HCT116 (cell line): ENCODE measurements at regions not wholly inside any gene's neighbourhood (a gene's known extent, or its start where the extent isn't known, plus 50 kb on each side); places are given as distances from the start of the nearest gene placed in this dataset.

Source experiments
- ATAC-seq: fragments of 200-7000 bp; cut with Tn5 transposase; 2 replicates; pipeline ENCODE4 v1.9.1; 2020; ENCODE audit warnings: mild to moderate bottlenecking, moderate library complexity
- BruUV-seq: library from RNA; stranded (reverse); fragments of 400-500 nt; replicated peaks from 2 replicates; lab custom pipeline; 2021; lab: Mats Ljungman, UMichigan
- CTCF ChIA-PET: fragments of 300-600 bp; sonication (Branson Sonifier 250); formaldehyde crosslinking; loops from one replicate; lab custom pipeline; 2021; ENCODE audit warnings: antibody characterized with exemption; lab: Charles Lee
- POLR2A ChIA-PET: fragments of 300-600, 350-600 bp; sonication (Branson Sonifier 250); formaldehyde crosslinking; loops from one replicate; lab custom pipeline; 2021; ENCODE audit warnings: antibody characterized with exemption; lab: Charles Lee
- RAD21 ChIA-PET, 2 experiments: fragments of 300-600 bp; sonication (Branson Sonifier 250); formaldehyde crosslinking; loops; one replicate each; lab custom pipeline; 2023; ENCODE audit warnings: low total read pairs in 2 of 2; ENCODE audit not compliant: uncharacterized antibody in 2 of 2, unreplicated experiment in 2 of 2, low non-redundant PET in 1 of 2; lab: Charles Lee
- DNase-seq: peaks from one replicate; pipeline ENCODE4 v3.0.0-alpha.2; 2010; ENCODE audit warnings: low read depth, low spot score
- H2AFZ ChIP-seq: fragments of 200-600 bp; shearing (Covaris generic), sonication (generic); 2 replicates; pipeline ENCODE4 v1.6.1; 2017; ENCODE audit warnings: low read depth, mixed run types, mixed read lengths, antibody characterized with exemption, low read length; ENCODE audit not compliant: poor library complexity, severe bottlenecking
- H3K27ac ChIP-seq: 2 replicates; pipeline ENCODE4 v1.5.1; 2012; ENCODE audit warnings: low read depth, low read length
- H3K27me3 ChIP-seq: fragments of 200-600 bp; sonication (generic); 2 replicates; pipeline ENCODE4 v1.6.1; 2016; ENCODE audit warnings: mixed run types, low read length, mixed read lengths; ENCODE audit not compliant: insufficient read depth
- H3K36me3 ChIP-seq, 2 experiments: fragments of 200-500 bp in 1 of 2; fragments of 200-600 bp in 1 of 2; sonication (Bioruptor generic) in 1 of 2; sonication (generic) in 1 of 2; 2 replicates each; pipeline versions ENCODE4 v1.5.1 to v1.6.1; 2014 to 2016; ENCODE audit warnings: low read length in 2 of 2, inconsistent platforms in 1 of 2, mixed read lengths in 1 of 2, mixed run types in 1 of 2; ENCODE audit not compliant: insufficient read depth in 2 of 2, control insufficient read depth in 1 of 2
- H3K4me1 ChIP-seq, 2 experiments: fragments of 200-600 bp in 1 of 2; sonication (generic) in 1 of 2; 2 replicates each; pipeline versions ENCODE4 v1.5.1 to v1.6.1; 2012 to 2017; ENCODE audit warnings: low read length in 2 of 2, inconsistent platforms in 1 of 2, mild to moderate bottlenecking in 1 of 2, mixed read lengths in 1 of 2, mixed run types in 1 of 2, moderate library complexity in 1 of 2; ENCODE audit not compliant: insufficient read depth in 2 of 2, control insufficient read depth in 1 of 2
- H3K4me2 ChIP-seq: fragments of 200-600 bp; sonication (generic); 2 replicates; pipeline ENCODE4 v1.6.1; 2017; ENCODE audit warnings: mixed run types, low read length, mixed read lengths
- H3K4me3 ChIP-seq, 2 experiments: fragments of 200-600 bp in 1 of 2; sonication (generic) in 1 of 2; replicated peaks in 1 of 2; 2 replicates each; pipeline ENCODE4 v1.5.1; 2011 to 2016; ENCODE audit warnings: low read length in 2 of 2, control low read depth in 1 of 2, low read depth in 1 of 2, mild to moderate bottlenecking in 1 of 2, mixed read lengths in 1 of 2, mixed run types in 1 of 2
- H3K79me2 ChIP-seq: fragments of 200-600 bp; sonication (generic); 2 replicates; pipeline ENCODE4 v1.6.1; 2017; ENCODE audit warnings: mild to moderate bottlenecking, mixed run types, low read length, moderate library complexity, mixed read lengths; ENCODE audit not compliant: insufficient read depth
- H3K9ac ChIP-seq: fragments of 200-600 bp; sonication (generic); 2 replicates; pipeline ENCODE4 v1.6.1; 2016; ENCODE audit warnings: low read length, mixed read lengths
- H3K9me2 ChIP-seq: fragments of 200-600 bp; sonication (generic), shearing (Covaris generic); 2 replicates; pipeline ENCODE4 v1.6.1; 2017; ENCODE audit warnings: mixed run types, mild to moderate bottlenecking, moderate library complexity; ENCODE audit not compliant: insufficient read depth
- H3K9me3 ChIP-seq, 2 experiments: fragments of 200-500 bp in 1 of 2; fragments of 200-600 bp in 1 of 2; sonication (Bioruptor generic) in 1 of 2; sonication (generic) in 1 of 2; 2 replicates each; pipeline ENCODE4 v1.6.1; 2014 to 2017; ENCODE audit warnings: low read length in 2 of 2, mixed read lengths in 2 of 2, inconsistent platforms in 1 of 2, low read depth in 1 of 2, mild to moderate bottlenecking in 1 of 2, mixed run types in 1 of 2, moderate library complexity in 1 of 2; ENCODE audit not compliant: control insufficient read depth in 1 of 2, insufficient read depth in 1 of 2
- H4K20me1 ChIP-seq: fragments of 200-600 bp; sonication (generic), shearing (Covaris generic); 2 replicates; pipeline ENCODE4 v1.6.1; 2017; ENCODE audit warnings: mixed run types, mild to moderate bottlenecking, moderate library complexity; ENCODE audit not compliant: insufficient read depth
- CBX3 ChIP-seq: IDR thresholded peaks from 2 replicates; pipeline ENCODE4 v1.6.1; 2012; ENCODE audit warnings: low read depth
- CEBPB ChIP-seq: IDR thresholded peaks from 2 replicates; pipeline ENCODE4 v1.6.1; 2012; ENCODE audit warnings: low read depth
- EGR1 ChIP-seq: IDR thresholded peaks from 2 replicates; pipeline ENCODE4 v1.6.1; 2012; ENCODE audit warnings: low read depth
- ELF1 ChIP-seq: IDR thresholded peaks from 2 replicates; pipeline ENCODE4 v1.6.1; 2012; ENCODE audit warnings: low read depth, borderline replicate concordance
- EZH2 ChIP-seq: fragments of 200-600 bp; sonication (generic); IDR thresholded peaks from 2 replicates; pipeline ENCODE4 v1.6.1; 2017; ENCODE audit warnings: antibody characterized with exemption, mixed run types
- EZH2phosphoT487 ChIP-seq: fragments of 200-600 bp; IDR thresholded peaks from 2 replicates; pipeline ENCODE4 v1.6.1; 2018; ENCODE audit warnings: antibody characterized with exemption, borderline replicate concordance
- FOSL1 ChIP-seq: IDR thresholded peaks from 2 replicates; pipeline ENCODE4 v1.6.1; 2012; ENCODE audit warnings: low read depth
- JUND ChIP-seq: IDR thresholded peaks from 2 replicates; pipeline ENCODE4 v1.6.1; 2012
- POLR2A ChIP-seq: IDR thresholded peaks from 2 replicates; pipeline ENCODE4 v1.7.0; 2011; ENCODE audit warnings: borderline replicate concordance; ENCODE audit not compliant: insufficient read depth, insufficient read length; ENCODE audit errors: extremely low read depth
- POLR2AphosphoS5 ChIP-seq: IDR thresholded peaks from 2 replicates; pipeline ENCODE4 v1.6.1; 2011; ENCODE audit warnings: mild to moderate bottlenecking, low read depth, low read length, moderate library complexity
- RAD21 ChIP-seq: IDR thresholded peaks from 2 replicates; pipeline ENCODE4 v1.6.1; 2012; ENCODE audit warnings: low read depth, mild to moderate bottlenecking
- SIN3A ChIP-seq: IDR thresholded peaks from 2 replicates; pipeline ENCODE4 v1.6.1; 2012; ENCODE audit warnings: low read depth
- SP1 ChIP-seq: IDR thresholded peaks from 2 replicates; pipeline ENCODE4 v1.6.1; 2012; ENCODE audit warnings: low read depth
- SRF ChIP-seq: IDR thresholded peaks from 2 replicates; pipeline ENCODE4 v1.6.1; 2012; ENCODE audit warnings: low read depth
- ZFX ChIP-seq: fragments of 450-650 bp; IDR thresholded peaks from 2 replicates; pipeline ENCODE4 v1.6.1; 2017
- intact Hi-C: fragments of 100-400 bp; cut with micrococcal nuclease; formaldehyde crosslinking; loops from 2 replicates; pipeline ENCODE4 v1.10.0; 2022
- TF ChIP-seq, protein P1 (sequence below): IDR thresholded peaks from 2 replicates; pipeline ENCODE4 v1.6.1; 2011; ENCODE audit warnings: mild to moderate bottlenecking, low read length, moderate library complexity; ENCODE audit not compliant: insufficient replicate concordance; ENCODE audit errors: extremely low read depth
- TF ChIP-seq, protein P2 (sequence below), 3 experiments: fragments of 200-600 bp in 1 of 3; sonication (generic) in 1 of 3; IDR thresholded peaks in 2 of 3; conservative IDR thresholded peaks in 1 of 3; 2 replicates each; pipeline ENCODE4 v1.5.1; 2012 to 2017; ENCODE audit warnings: low read depth in 2 of 3, low read length in 2 of 3, antibody characterized with exemption in 1 of 3, borderline replicate concordance in 1 of 3, control low read depth in 1 of 3, mild to moderate bottlenecking in 1 of 3, mixed read lengths in 1 of 3, mixed run types in 1 of 3, moderate library complexity in 1 of 3; ENCODE audit not compliant: insufficient read depth in 1 of 3
- TF ChIP-seq, protein P3 (sequence below): IDR thresholded peaks from 2 replicates; pipeline ENCODE4 v1.6.1; 2012; ENCODE audit warnings: low read depth
- TF ChIP-seq, protein P4 (sequence below): IDR thresholded peaks from 2 replicates; pipeline ENCODE4 v1.6.1; 2012

DNA sequence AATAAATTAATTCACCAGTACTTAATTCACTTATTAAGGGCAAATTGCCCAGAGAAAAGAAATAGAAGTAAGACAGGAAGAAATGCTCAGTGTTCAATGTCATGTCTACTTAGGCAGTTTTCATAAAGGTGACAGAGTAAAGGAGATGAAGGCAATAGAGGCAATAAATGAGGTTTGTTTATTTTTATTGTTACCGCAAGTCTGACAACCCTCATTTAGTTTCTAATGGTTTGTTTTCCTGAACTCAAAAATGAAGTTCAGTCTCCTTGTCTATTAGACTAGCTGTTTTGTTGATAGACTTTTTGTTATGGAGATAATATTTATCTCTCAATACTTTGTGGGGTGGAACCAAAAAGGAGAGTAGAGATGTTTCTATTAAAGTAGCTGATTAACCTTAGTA is 258.3 kb downstream of the C3orf38 start:
- Histone ChIP-seq H4K20me1 (no peaks in the 10 kb centered on the region), H3K4me1 (no peaks in the 10 kb centered on the region), H3K27me3 (no peaks in the 10 kb centered on the region), H3K4me3 (no peak overlapping the region), H3K9me2 (no peaks in the 10 kb centered on the region), H3K9ac (no peak overlapping the region), H2AFZ (no peak overlapping the region), H3K79me2 (no peaks in the 10 kb centered on the region), H3K4me2 (no peak overlapping the region), H3K9me3 (peaks cover 9 to 15% of the 10 kb centered on the region in 2 experiments; a peak in 2 of 4 replicates)
- ChIA-PET CTCF (no interaction called here), POLR2A (no interaction called here)
- no TSS peak for BruUV-seq
- DNase-seq (no peak), ATAC-seq (no peak)
- intact Hi-C loops = no loop called here
- TF ChIP-seq SP1 (no peak), FOSL1 (no peak), SIN3A (no peak), EGR1 (no peak), ELF1 (no peak), SRF (no peak), RAD21 (no peak), JUND (no peak), CEBPB (no peak), POLR2A (no peak), EZH2phosphoT487 (no peak), CBX3 (no peak), EZH2 (no peak), POLR2AphosphoS5 (no peak), ZFX (no peak)
- TF ChIP-seq, protein P1, sequence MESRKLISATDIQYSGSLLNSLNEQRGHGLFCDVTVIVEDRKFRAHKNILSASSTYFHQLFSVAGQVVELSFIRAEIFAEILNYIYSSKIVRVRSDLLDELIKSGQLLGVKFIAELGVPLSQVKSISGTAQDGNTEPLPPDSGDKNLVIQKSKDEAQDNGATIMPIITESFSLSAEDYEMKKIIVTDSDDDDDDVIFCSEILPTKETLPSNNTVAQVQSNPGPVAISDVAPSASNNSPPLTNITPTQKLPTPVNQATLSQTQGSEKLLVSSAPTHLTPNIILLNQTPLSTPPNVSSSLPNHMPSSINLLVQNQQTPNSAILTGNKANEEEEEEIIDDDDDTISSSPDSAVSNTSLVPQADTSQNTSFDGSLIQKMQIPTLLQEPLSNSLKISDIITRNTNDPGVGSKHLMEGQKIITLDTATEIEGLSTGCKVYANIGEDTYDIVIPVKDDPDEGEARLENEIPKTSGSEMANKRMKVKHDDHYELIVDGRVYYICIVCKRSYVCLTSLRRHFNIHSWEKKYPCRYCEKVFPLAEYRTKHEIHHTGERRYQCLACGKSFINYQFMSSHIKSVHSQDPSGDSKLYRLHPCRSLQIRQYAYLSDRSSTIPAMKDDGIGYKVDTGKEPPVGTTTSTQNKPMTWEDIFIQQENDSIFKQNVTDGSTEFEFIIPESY = no peak
- TF ChIP-seq, protein P2, sequence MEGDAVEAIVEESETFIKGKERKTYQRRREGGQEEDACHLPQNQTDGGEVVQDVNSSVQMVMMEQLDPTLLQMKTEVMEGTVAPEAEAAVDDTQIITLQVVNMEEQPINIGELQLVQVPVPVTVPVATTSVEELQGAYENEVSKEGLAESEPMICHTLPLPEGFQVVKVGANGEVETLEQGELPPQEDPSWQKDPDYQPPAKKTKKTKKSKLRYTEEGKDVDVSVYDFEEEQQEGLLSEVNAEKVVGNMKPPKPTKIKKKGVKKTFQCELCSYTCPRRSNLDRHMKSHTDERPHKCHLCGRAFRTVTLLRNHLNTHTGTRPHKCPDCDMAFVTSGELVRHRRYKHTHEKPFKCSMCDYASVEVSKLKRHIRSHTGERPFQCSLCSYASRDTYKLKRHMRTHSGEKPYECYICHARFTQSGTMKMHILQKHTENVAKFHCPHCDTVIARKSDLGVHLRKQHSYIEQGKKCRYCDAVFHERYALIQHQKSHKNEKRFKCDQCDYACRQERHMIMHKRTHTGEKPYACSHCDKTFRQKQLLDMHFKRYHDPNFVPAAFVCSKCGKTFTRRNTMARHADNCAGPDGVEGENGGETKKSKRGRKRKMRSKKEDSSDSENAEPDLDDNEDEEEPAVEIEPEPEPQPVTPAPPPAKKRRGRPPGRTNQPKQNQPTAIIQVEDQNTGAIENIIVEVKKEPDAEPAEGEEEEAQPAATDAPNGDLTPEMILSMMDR (IDR thresholded peaks at IDR 0.05 in 2 of 3, conservative IDR thresholded peaks at IDR 0.05 in 1 of 3; ENCODE audit: borderline replicate concordance in 1 of 3, insufficient read depth in 1 of 3, low read depth in 2 of 3, low read length in 2 of 3) = no peak
- TF ChIP-seq, protein P3, sequence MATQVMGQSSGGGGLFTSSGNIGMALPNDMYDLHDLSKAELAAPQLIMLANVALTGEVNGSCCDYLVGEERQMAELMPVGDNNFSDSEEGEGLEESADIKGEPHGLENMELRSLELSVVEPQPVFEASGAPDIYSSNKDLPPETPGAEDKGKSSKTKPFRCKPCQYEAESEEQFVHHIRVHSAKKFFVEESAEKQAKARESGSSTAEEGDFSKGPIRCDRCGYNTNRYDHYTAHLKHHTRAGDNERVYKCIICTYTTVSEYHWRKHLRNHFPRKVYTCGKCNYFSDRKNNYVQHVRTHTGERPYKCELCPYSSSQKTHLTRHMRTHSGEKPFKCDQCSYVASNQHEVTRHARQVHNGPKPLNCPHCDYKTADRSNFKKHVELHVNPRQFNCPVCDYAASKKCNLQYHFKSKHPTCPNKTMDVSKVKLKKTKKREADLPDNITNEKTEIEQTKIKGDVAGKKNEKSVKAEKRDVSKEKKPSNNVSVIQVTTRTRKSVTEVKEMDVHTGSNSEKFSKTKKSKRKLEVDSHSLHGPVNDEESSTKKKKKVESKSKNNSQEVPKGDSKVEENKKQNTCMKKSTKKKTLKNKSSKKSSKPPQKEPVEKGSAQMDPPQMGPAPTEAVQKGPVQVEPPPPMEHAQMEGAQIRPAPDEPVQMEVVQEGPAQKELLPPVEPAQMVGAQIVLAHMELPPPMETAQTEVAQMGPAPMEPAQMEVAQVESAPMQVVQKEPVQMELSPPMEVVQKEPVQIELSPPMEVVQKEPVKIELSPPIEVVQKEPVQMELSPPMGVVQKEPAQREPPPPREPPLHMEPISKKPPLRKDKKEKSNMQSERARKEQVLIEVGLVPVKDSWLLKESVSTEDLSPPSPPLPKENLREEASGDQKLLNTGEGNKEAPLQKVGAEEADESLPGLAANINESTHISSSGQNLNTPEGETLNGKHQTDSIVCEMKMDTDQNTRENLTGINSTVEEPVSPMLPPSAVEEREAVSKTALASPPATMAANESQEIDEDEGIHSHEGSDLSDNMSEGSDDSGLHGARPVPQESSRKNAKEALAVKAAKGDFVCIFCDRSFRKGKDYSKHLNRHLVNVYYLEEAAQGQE = no peak
- TF ChIP-seq, protein P4, sequence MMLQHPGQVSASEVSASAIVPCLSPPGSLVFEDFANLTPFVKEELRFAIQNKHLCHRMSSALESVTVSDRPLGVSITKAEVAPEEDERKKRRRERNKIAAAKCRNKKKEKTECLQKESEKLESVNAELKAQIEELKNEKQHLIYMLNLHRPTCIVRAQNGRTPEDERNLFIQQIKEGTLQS = no peak
- TF ChIP-seq, all 23 proteins: peak for 0
- RAD21 ChIA-PET = no interaction called here
- Histone ChIP-seq H3K36me3 (no peaks in the 10 kb centered on the region), H3K27ac (no peak overlapping the region)
